ENCODE measurements at regions not wholly inside any gene's neighbourhood (a gene's known extent, or its start where the extent isn't known, plus 50 kb on each side); places are given as distances from the start of the nearest gene placed in this dataset.
A peak's percentile ranks its signal among the peaks of the same experiment; 100 is the strongest.
"Not testable (repeated sequence)": the region's sequence is repeated elsewhere in the genome, so short reads cannot be mapped to it uniquely, and the experiment has no call there.

GRCh38 chr17:77332981-77333685, 192.4 kb downstream of the SEC14L1 start:
- TF ChIP-seq CTCF (conservative IDR thresholded peaks at IDR 0.05; ENCODE audit: low read depth): no peak
- peak overlapping the region; percentile 65 for H3K27ac ChIP-seq
- CTCF ChIA-PET: interaction anchor here (0.5 to 0.9 kb wide), 2 partner anchors 144 to 162 kb away, joined by 3 read pairs; no protein-coding TSS in a partner anchor
- DNase-seq (ENCODE audit: low spot score): peak; percentile 65
- POLR2A ChIA-PET (ENCODE audit: low non-redundant PET): interaction anchor here (0.7 kb wide), 1 partner anchor 118 kb away, joined by 4 read pairs; no protein-coding TSS in a partner anchor

GRCh38 chr17:77337150-77337549, 196.4 kb downstream of the SEC14L1 start:
- H3K27ac ChIP-seq: no peak overlapping the region
- CTCF ChIA-PET: no interaction called here
- TF ChIP-seq CTCF (conservative IDR thresholded peaks at IDR 0.05; ENCODE audit: low read depth): no peak
- no peak for DNase-seq (ENCODE audit: low spot score)
- POLR2A ChIA-PET (ENCODE audit: low non-redundant PET): no interaction called here

- ChIA-PET POLR2A (ENCODE audit: low non-redundant PET) (no interaction called here), CTCF (interaction anchor here (0.6 to 1.4 kb wide), 2 partner anchors 16 to 773 kb away, joined by 4 read pairs; no protein-coding TSS in a partner anchor)
- no peak overlapping the region for H3K27ac ChIP-seq
- TF ChIP-seq CTCF (conservative IDR thresholded peaks at IDR 0.05; ENCODE audit: low read depth): no peak
- no peak for DNase-seq (ENCODE audit: low spot score)
These were observed 200.3 kb downstream of the SEC14L1 start for GRCh38 chr17:77341069-77341541.

- CTCF ChIA-PET; POLR2A ChIA-PET (ENCODE audit: low non-redundant PET); DNase-seq (ENCODE audit: low spot score); H3K27ac ChIP-seq: not testable (repeated sequence)
These were observed 201.9 kb downstream of the SEC14L1 start for GRCh38 chr17:77342656-77342990.

GRCh38 chr17:77343031-77343800, 202.4 kb downstream of the SEC14L1 start:
- no peak for DNase-seq (ENCODE audit: low spot score)
- TF ChIP-seq CTCF (conservative IDR thresholded peaks at IDR 0.05; ENCODE audit: low read depth): no peak
- ChIA-PET CTCF (no interaction called here), POLR2A (ENCODE audit: low non-redundant PET) (no interaction called here)
- no peak overlapping the region for H3K27ac ChIP-seq

GRCh38 chr17:77344038-77344437, 203.3 kb downstream of the SEC14L1 start:
- no peak for DNase-seq (ENCODE audit: low spot score)
- CTCF ChIA-PET: no interaction called here
- no peak for TF ChIP-seq CTCF (conservative IDR thresholded peaks at IDR 0.05; ENCODE audit: low read depth)
- H3K27ac ChIP-seq: no peak overlapping the region
- POLR2A ChIA-PET (ENCODE audit: low non-redundant PET): no interaction called here
